AG10803 (cell line): ENCODE measurements at regions not wholly inside any gene's neighbourhood (a gene's known extent, or its start where the extent isn't known, plus 50 kb on each side); places are given as distances from the start of the nearest gene placed in this dataset.

Source experiments
- DNase-seq: peaks from one replicate; pipeline ENCODE4 v3.0.0; 2010; ENCODE audit warnings: low read depth
- H3K4me3 ChIP-seq: 2 replicates; pipeline ENCODE4 v1.5.1; 2011; ENCODE audit warnings: mild to moderate bottlenecking, low read length, control low read depth
- CTCF ChIP-seq: conservative IDR thresholded peaks from 2 replicates; pipeline ENCODE4 v1.5.1; 2011; ENCODE audit warnings: mild to moderate bottlenecking, low read length, control low read depth, inconsistent platforms

GRCh38 chr4:54484383-54484782 lies 173.4 kb upstream of the KIT start:
- H3K4me3 ChIP-seq, result no peak overlapping the region
- TF ChIP-seq CTCF, result no peak
- DNase-seq, result no peak

- peak; percentile 50 for DNase-seq
- H3K4me3 ChIP-seq, result no peak overlapping the region
- no peak for TF ChIP-seq CTCF
Measured at GRCh38 chr4:54487491-54487890, 170.3 kb upstream of the KIT start.

GRCh38 chr4:54493862-54494261 lies 163.9 kb upstream of the KIT start:
- TF ChIP-seq CTCF, result no peak
- DNase-seq, result peak; percentile 18
- no peak overlapping the region for H3K4me3 ChIP-seq

GRCh38 chr4:54495091-54495490 lies 162.7 kb upstream of the KIT start:
- no peak for TF ChIP-seq CTCF

GRCh38 chr4:54495641-54496040 lies 162.1 kb upstream of the KIT start:
- TF ChIP-seq CTCF, result no peak
- DNase-seq, result peak; percentile 27
- H3K4me3 ChIP-seq, result no peak overlapping the region

More at GRCh38 chr4:54495091-54495490, 162.7 kb upstream of the KIT start:
- peak; percentile 55 for DNase-seq
- no peak overlapping the region for H3K4me3 ChIP-seq

- DNase-seq, result no peak
- no peak for TF ChIP-seq CTCF
- no peak overlapping the region for H3K4me3 ChIP-seq
Measured at GRCh38 chr4:54496412-54496811, 161.3 kb upstream of the KIT start.

GRCh38 chr4:54497947-54498346 lies 159.8 kb upstream of the KIT start:
- H3K4me3 ChIP-seq, result no peak overlapping the region
- TF ChIP-seq CTCF, result no peak
- DNase-seq, result no peak
